Stimulated activated CD4-positive, alpha-beta T cell treated with anti-CD3 and anti-CD28 coated beads, Interleukin-2, amount 100 ng/mL, for 48 hours (primary cell): ENCODE measurements at regions not wholly inside any gene's neighbourhood (a gene's known extent, or its start where the extent isn't known, plus 50 kb on each side); places are given as distances from the start of the nearest gene placed in this dataset.
"Not testable (repeated sequence)": the region's sequence is repeated elsewhere in the genome, so short reads cannot be mapped to it uniquely, and the experiment has no call there.

Source experiments
- DNase-seq, 2 donors: peaks; one replicate each; pipeline ENCODE4 v3.0.0-alpha.2; 2020

GRCh38 chr16:17017442-17017841 is 453.3 kb downstream of the XYLT1 start:
- DNase-seq = no peak

GRCh38 chr16:17018585-17018939 is 452.2 kb downstream of the XYLT1 start:
- DNase-seq = no peak

GRCh38 chr16:17019366-17019765 is 451.4 kb downstream of the XYLT1 start:
- no peak for DNase-seq

- no peak for DNase-seq
Observed at GRCh38 chr16:17023606-17024005, 447.2 kb downstream of the XYLT1 start.

- no peak for DNase-seq
Observed at GRCh38 chr16:17024514-17024913, 446.2 kb downstream of the XYLT1 start.

GRCh38 chr16:17026600-17027242 is 444.0 kb downstream of the XYLT1 start:
- peak in 1 of 2 donors; percentile 24 for DNase-seq

- DNase-seq = no peak
Observed at GRCh38 chr16:17027488-17028129, 443.2 kb downstream of the XYLT1 start.

- DNase-seq = no peak
Observed at GRCh38 chr16:17029602-17030350, 441.0 kb downstream of the XYLT1 start.

- no peak for DNase-seq
Observed at GRCh38 chr16:17031484-17032268, 439.1 kb downstream of the XYLT1 start.

- DNase-seq = no peak
Observed at GRCh38 chr16:17032332-17032731, 438.4 kb downstream of the XYLT1 start.

GRCh38 chr16:17034477-17035252 is 436.1 kb downstream of the XYLT1 start:
- no peak for DNase-seq

GRCh38 chr16:17037499-17037898 is 433.3 kb downstream of the XYLT1 start:
- DNase-seq = no peak

- DNase-seq = no peak
Observed at GRCh38 chr16:17038415-17038814, 432.3 kb downstream of the XYLT1 start.

GRCh38 chr16:17049109-17049508 is 421.7 kb downstream of the XYLT1 start:
- DNase-seq = not testable (repeated sequence)

- DNase-seq = no peak
Observed at GRCh38 chr16:17050468-17050867, 420.3 kb downstream of the XYLT1 start.
